ENCODE measurements at regions not wholly inside any gene's neighbourhood (a gene's known extent, or its start where the extent isn't known, plus 50 kb on each side); places are given as distances from the start of the nearest gene placed in this dataset.

GRCh38 chr19:27795369-27795768 lies 1417.6 kb downstream of the UQCRFS1 start:
- no peak for TF ChIP-seq EHMT2 (IDR thresholded peaks at IDR 0.05; ENCODE audit: low read depth)
- TF ChIP-seq RNF2 (IDR thresholded peaks at IDR 0.05; ENCODE audit: borderline replicate concordance, low read depth): no peak
- no peak for TF ChIP-seq POLR2A (IDR thresholded peaks at IDR 0.05; ENCODE audit: low read length)
- TF ChIP-seq EP300 (IDR thresholded peaks at IDR 0.05): no peak
- no peak for TF ChIP-seq CTCF (IDR thresholded peaks at IDR 0.05)
- no peak for TF ChIP-seq HDAC2 (IDR thresholded peaks at IDR 0.05)
- no peak for TF ChIP-seq GATA3 (IDR thresholded peaks at IDR 0.05; ENCODE audit: borderline replicate concordance)
- TF ChIP-seq POLR2AphosphoS2 (conservative IDR thresholded peaks at IDR 0.05; ENCODE audit: low read length): no peak
- TF ChIP-seq BCL3 (IDR thresholded peaks at IDR 0.05): no peak
- TF ChIP-seq ZSCAN20 (CRISPR knock-in tag; IDR thresholded peaks at IDR 0.05): no peak
- TF ChIP-seq CHD2 (IDR thresholded peaks at IDR 0.05; ENCODE audit: low read length, partially characterized antibody): no peak

Data from A549 (cell line).